ENCODE measurements at regions not wholly inside any gene's neighbourhood (a gene's known extent, or its start where the extent isn't known, plus 50 kb on each side); places are given as distances from the start of the nearest gene placed in this dataset.
"Not testable (repeated sequence)": the region's sequence is repeated elsewhere in the genome, so short reads cannot be mapped to it uniquely, and the experiment has no call there.

DNA sequence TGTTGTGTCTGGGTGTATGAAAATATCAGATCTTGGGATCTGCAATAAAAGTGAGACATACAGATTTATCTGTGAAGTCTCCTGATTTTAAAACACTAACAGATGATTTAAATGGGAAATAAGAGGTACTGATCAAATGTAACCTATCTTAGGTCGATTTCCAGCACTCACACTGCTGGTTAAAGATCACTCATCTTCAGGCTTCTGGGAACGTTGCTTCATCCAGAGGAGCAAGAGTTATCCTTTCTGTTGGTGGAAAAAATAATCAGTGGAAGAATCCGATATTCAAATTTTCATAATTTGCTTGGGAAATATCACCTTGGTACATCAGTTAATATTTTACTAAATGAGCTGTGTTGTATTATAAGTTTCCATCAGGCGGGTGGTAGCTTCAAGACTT is 876.8 kb upstream of the WWC1 start:
- Histone ChIP-seq H3K27me3 (ENCODE audit: control insufficient read depth, insufficient read depth, low read length) (no peaks in the 10 kb centered on the region), H3K36me3 (ENCODE audit: control insufficient read depth, insufficient read depth, low read length) (no peaks in the 10 kb centered on the region), H3K4me3 (ENCODE audit: low read depth, low read length) (no peak overlapping the region)
- TF ChIP-seq, protein P1, sequence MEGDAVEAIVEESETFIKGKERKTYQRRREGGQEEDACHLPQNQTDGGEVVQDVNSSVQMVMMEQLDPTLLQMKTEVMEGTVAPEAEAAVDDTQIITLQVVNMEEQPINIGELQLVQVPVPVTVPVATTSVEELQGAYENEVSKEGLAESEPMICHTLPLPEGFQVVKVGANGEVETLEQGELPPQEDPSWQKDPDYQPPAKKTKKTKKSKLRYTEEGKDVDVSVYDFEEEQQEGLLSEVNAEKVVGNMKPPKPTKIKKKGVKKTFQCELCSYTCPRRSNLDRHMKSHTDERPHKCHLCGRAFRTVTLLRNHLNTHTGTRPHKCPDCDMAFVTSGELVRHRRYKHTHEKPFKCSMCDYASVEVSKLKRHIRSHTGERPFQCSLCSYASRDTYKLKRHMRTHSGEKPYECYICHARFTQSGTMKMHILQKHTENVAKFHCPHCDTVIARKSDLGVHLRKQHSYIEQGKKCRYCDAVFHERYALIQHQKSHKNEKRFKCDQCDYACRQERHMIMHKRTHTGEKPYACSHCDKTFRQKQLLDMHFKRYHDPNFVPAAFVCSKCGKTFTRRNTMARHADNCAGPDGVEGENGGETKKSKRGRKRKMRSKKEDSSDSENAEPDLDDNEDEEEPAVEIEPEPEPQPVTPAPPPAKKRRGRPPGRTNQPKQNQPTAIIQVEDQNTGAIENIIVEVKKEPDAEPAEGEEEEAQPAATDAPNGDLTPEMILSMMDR (IDR thresholded peaks at IDR 0.05; ENCODE audit: insufficient read depth, low read length, severe bottlenecking), result no peak
- FAIRE-seq (no peak), DNase-seq (ENCODE audit: low read depth) (no peak)

DNA sequence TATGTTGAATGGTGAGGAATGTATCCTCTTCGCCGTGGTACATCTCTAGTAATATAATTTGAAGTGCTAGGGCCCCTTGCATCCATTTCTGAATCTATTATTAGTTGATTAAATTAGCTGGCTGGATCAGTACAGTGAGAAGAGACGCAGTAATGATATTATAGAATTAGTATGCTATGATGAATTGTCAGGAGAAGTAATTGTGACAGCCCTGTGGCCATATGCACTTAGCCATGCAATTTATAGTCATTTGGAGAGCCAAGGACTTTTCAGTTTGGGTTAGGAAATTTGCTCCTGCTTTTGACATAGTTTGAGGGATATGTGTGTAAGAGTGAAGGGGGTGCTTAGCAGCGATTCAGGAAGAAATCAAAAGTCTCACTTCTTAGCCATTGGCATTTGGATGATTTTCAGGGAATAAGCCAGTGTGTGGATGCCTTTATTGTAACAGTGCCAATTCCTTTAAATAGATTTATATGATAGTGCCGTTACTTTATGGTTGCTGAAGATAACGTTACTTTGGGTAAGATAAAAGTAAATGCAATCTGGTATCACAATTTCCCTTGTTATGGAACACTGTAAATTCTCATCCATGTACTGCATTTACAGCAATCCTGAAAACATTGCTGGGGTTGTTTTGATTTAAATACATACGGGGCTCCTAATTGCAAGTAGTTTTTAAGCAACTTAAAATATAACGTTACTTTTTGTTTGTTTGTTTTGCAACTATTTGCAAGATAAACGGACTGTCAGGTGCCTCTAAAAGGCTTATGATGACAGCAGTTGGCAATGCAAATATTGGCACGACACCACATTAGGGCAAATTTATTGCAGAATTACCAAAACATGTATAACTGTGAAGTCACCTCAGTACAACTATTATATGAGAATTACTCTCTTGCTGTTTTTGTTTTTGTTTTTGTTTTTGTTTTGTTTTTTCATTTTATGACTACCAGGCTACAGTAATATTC is 875.4 kb upstream of the WWC1 start:
- DNase-seq (ENCODE audit: low read depth) (no peak), FAIRE-seq (no peak)
- TF ChIP-seq, protein P1 (IDR thresholded peaks at IDR 0.05; ENCODE audit: insufficient read depth, low read length, severe bottlenecking), result no peak

DNA sequence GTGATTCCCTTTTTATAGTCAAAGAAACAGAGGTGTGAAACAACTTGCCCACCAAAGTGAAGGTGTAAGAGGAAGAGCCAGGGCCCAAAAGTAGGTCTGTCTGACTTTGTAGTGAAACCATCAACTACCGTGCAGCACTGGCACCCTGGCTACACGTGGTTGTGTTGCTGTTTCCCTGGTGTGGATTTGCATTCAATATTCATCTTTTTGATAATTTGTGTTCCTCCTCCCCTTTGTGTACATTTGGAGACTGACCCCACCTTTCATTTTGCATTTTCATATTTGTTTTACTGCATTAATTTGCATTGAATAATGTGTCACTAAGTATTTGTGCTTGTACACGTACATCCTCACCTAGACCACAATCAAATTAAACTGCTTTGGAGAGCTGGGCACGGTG is 873.8 kb upstream of the WWC1 start:
- H3K36me3 ChIP-seq (ENCODE audit: control insufficient read depth, insufficient read depth, low read length), result no peaks in the 10 kb centered on the region
- TF ChIP-seq, protein P1 (IDR thresholded peaks at IDR 0.05; ENCODE audit: insufficient read depth, low read length, severe bottlenecking), result no peak
- H3K27me3 ChIP-seq (ENCODE audit: control insufficient read depth, insufficient read depth, low read length), result no peaks in the 10 kb centered on the region
- DNase-seq (ENCODE audit: low read depth) (no peak), FAIRE-seq (no peak)
- H3K4me3 ChIP-seq (ENCODE audit: low read depth, low read length), result no peak overlapping the region

More for the DNA sequence above, 875.4 kb upstream of the WWC1 start:
- H3K27me3 ChIP-seq (ENCODE audit: control insufficient read depth, insufficient read depth, low read length), result no peaks in the 10 kb centered on the region
- H3K36me3 ChIP-seq (ENCODE audit: control insufficient read depth, insufficient read depth, low read length), result no peaks in the 10 kb centered on the region
- H3K4me3 ChIP-seq (ENCODE audit: low read depth, low read length), result no peak overlapping the region

DNA sequence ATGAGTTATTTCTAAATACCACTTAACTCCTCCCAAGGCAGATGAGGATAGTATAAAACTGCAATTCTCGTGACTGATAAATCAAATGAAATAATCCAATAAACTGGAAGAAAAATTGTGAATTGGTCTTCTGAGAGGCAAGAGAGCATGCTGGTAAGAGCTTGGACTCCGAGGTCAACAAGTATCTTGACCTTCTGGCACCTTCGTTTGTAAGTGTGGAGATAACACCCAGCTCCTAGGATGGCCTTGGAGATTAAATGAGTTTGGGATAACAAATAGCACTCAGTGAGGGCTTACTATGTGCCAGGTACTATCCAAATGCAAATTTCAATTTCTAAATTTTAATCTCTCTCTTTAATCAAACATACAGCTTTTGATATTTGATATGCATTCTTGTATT is 866.3 kb upstream of the WWC1 start:
- no peak overlapping the region for H3K4me3 ChIP-seq (ENCODE audit: low read depth, low read length)

DNA sequence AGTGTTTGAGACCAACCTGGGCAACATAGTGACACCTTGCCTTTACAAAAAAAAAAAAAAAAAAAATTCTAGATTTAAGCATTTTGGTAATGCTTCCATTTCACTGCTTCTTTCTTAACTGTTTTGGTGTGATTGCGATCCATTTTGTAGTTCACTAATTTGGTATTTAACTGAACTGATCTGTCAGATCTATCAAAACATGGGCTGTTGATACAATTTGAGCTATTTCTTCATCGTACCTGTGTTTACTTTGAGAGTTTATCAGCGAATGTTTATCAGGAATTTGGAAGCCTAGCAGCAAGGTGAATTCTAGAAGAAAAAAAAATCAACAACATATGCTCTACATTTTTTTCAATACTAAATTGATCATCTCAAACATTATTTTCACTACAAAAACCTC is 864.9 kb upstream of the WWC1 start:
- DNase-seq (ENCODE audit: low read depth) (no peak), FAIRE-seq (no peak)
- Histone ChIP-seq H3K4me3 (ENCODE audit: low read depth, low read length) (no peak overlapping the region), H3K27me3 (ENCODE audit: control insufficient read depth, insufficient read depth, low read length) (no peaks in the 10 kb centered on the region), H3K36me3 (ENCODE audit: control insufficient read depth, insufficient read depth, low read length) (no peaks in the 10 kb centered on the region)
- TF ChIP-seq, protein P1 (IDR thresholded peaks at IDR 0.05; ENCODE audit: insufficient read depth, low read length, severe bottlenecking), result no peak

More for the DNA sequence above, 866.3 kb upstream of the WWC1 start:
- DNase-seq (ENCODE audit: low read depth), result no peak
- no peak for FAIRE-seq
- no peaks in the 10 kb centered on the region for H3K36me3 ChIP-seq (ENCODE audit: control insufficient read depth, insufficient read depth, low read length)
- TF ChIP-seq, protein P1 (IDR thresholded peaks at IDR 0.05; ENCODE audit: insufficient read depth, low read length, severe bottlenecking), result no peak
- no peaks in the 10 kb centered on the region for H3K27me3 ChIP-seq (ENCODE audit: control insufficient read depth, insufficient read depth, low read length)

DNA sequence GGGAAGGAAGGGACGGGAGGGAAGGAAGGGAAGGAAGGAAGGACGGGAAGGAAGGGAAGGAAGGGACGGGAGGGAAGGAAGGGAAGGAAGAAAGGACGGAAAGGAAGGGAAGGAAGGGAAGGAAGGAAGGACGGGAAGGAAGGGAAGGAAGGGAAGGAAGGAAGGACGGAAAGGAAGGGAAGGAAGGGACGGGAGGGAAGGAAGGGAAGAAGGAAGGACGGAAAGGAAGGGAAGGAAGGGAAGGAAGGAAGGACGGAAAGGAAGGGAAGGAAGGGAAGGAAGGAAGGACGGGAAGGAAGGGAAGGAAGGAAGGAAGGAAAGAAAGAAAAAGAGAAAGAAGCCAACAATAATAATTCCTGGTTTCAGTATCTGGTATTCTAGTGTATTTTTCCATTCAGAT is 863.8 kb upstream of the WWC1 start:
- FAIRE-seq; DNase-seq (ENCODE audit: low read depth); H3K36me3 ChIP-seq (ENCODE audit: control insufficient read depth, insufficient read depth, low read length); H3K4me3 ChIP-seq (ENCODE audit: low read depth, low read length); H3K27me3 ChIP-seq (ENCODE audit: control insufficient read depth, insufficient read depth, low read length): not testable (repeated sequence)

Data from bronchial epithelial cell (primary cell).